Right lobe of liver (tissue), 4 donors: ENCODE measurements at regions not wholly inside any gene's neighbourhood (a gene's known extent, or its start where the extent isn't known, plus 50 kb on each side); places are given as distances from the start of the nearest gene placed in this dataset.

Source experiments
- CTCF ChIP-seq, 4 donors: fragments of 200-600 bp in 3 of 4; fragments of 450-650 bp in 1 of 4; IDR thresholded peaks; one replicate each; pipeline versions ENCODE4 v1.5.1 to v1.8.0; 2016 to 2022; ENCODE audit warnings: antibody characterized with exemption in 4 of 4, mild to moderate bottlenecking in 2 of 4
- POLR2A ChIP-seq: fragments of 450-650 bp; IDR thresholded peaks from one replicate; pipeline ENCODE4 v1.6.1; 2017; ENCODE audit warnings: antibody characterized with exemption, mild to moderate bottlenecking
- donor health status: DM: no; HTN: no; CAD: no.
- donor health status: DM: no; HTN: no; CAD: no.
- donor health status: DM: no; HTN: yes; CAD: no.

DNA sequence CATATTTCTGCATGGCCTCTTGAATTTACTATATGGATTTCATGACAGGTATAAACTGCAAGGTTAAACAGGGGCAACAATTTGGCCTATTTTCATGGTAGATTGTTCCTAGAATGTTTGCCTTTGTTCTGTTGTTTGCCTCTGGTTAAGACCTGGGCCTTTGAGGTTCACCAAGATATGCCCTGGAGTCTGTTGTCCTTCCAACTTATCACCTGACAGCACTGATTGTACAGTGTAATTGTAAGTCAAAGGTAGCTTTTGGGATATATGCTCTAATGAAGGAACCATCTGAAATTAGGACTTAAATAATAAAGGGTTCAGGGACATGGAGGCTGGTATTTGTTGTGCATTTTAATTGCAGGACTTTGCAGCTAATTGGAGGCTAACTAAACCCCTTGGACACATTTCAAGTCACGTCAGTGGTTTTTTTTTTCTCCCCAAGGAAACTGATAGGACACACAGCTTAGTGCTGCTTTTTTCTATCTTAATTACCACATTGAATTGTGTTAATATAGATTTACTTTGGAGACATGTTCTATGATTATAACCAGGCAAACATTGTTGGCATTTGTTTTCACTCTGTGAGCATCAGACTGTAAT is 771.2 kb upstream of the LINC00305 start:
- TF ChIP-seq CTCF (IDR thresholded peaks at IDR 0.05), result no peak
- no peak for TF ChIP-seq POLR2A
